SK-N-SH treated with all-trans-retinoic acid at 6 μM for 48 hours (cell line): ENCODE measurements at regions not wholly inside any gene's neighbourhood (a gene's known extent, or its start where the extent isn't known, plus 50 kb on each side); places are given as distances from the start of the nearest gene placed in this dataset.

Experiments used
- ATAC-seq: fragments of 200-7000 bp; cut with Tn5 transposase; 3 replicates; pipeline ENCODE4 v1.9.1; 2020; ENCODE audit warnings: mild to moderate bottlenecking, moderate library complexity
- ARNTL ChIP-seq: fragments of 450-650 bp; formaldehyde crosslinking; IDR thresholded peaks from 2 replicates; pipeline ENCODE4 v1.5.0; 2020; ENCODE audit warnings: low read depth, mild to moderate bottlenecking, moderate library complexity, borderline replicate concordance
- BACH2 ChIP-seq: fragments of 250-450 bp; sonication (Bioruptor Pico); IDR thresholded peaks from 2 replicates; pipeline ENCODE4 v1.9.0; 2021; ENCODE audit warnings: mild to moderate bottlenecking, borderline replicate concordance
- CREB5 ChIP-seq: fragments of 250-450 bp; sonication (Bioruptor Pico); IDR thresholded peaks from 2 replicates; pipeline ENCODE4 v1.5.1; 2020; ENCODE audit warnings: low read depth, mild to moderate bottlenecking, moderate library complexity
- CSDC2 ChIP-seq: fragments of 250-450 bp; sonication (Bioruptor Pico); IDR thresholded peaks from 2 replicates; pipeline ENCODE4 v1.5.0; 2020; ENCODE audit warnings: mild to moderate bottlenecking, moderate library complexity
- CSRNP3 ChIP-seq: fragments of 250-450 bp; sonication (Bioruptor Pico); IDR thresholded peaks from 2 replicates; pipeline ENCODE4 v1.5.1; 2021; ENCODE audit warnings: mild to moderate bottlenecking, moderate library complexity
- ESRRG ChIP-seq: fragments of 250-450 bp; sonication (Bioruptor Pico); IDR thresholded peaks from 2 replicates; pipeline ENCODE4 v1.6.1; 2021; ENCODE audit warnings: mild to moderate bottlenecking
- GLIS3 ChIP-seq: fragments of 250-450 bp; sonication (Bioruptor Pico); IDR thresholded peaks from 2 replicates; pipeline ENCODE4 v1.5.0; 2020; ENCODE audit warnings: mild to moderate bottlenecking, moderate library complexity
- ISL1 ChIP-seq: fragments of 250-450 bp; sonication (Bioruptor Pico); IDR thresholded peaks from 2 replicates; pipeline ENCODE4 v2.1.2; 2022; ENCODE audit warnings: mild to moderate bottlenecking, moderate library complexity
- OSR1 ChIP-seq: fragments of 250-450 bp; sonication (Bioruptor Pico); IDR thresholded peaks from 2 replicates; pipeline ENCODE4 v1.8.0; 2022; ENCODE audit warnings: moderate library complexity, mild to moderate bottlenecking, inconsistent platforms
- POU6F1 ChIP-seq: fragments of 250-450 bp; sonication (Bioruptor Pico); IDR thresholded peaks from 2 replicates; pipeline ENCODE4 v1.8.0; 2021; ENCODE audit warnings: low read depth, mild to moderate bottlenecking, moderate library complexity, borderline replicate concordance
- PPARA ChIP-seq: fragments of 250-450 bp; sonication (Bioruptor Pico); IDR thresholded peaks from 2 replicates; pipeline ENCODE4 v1.5.0; 2020; ENCODE audit warnings: mild to moderate bottlenecking, borderline replicate concordance
- RARB ChIP-seq: fragments of 250-450 bp; sonication (Bioruptor Pico); IDR thresholded peaks from 2 replicates; pipeline ENCODE4 v1.8.0; 2021; ENCODE audit warnings: mild to moderate bottlenecking, moderate library complexity
- SNAI2 ChIP-seq: fragments of 250-450 bp; sonication (Bioruptor Pico); IDR thresholded peaks from 2 replicates; pipeline ENCODE4 v1.5.0; 2020; ENCODE audit warnings: mild to moderate bottlenecking, moderate library complexity
- TCF4 ChIP-seq: fragments of 250-450 bp; sonication (Bioruptor Pico); IDR thresholded peaks from 2 replicates; pipeline ENCODE4 v1.8.0; 2021; ENCODE audit warnings: mild to moderate bottlenecking, moderate library complexity, borderline replicate concordance
- TSHZ2 ChIP-seq: fragments of 250-450 bp; sonication (Bioruptor Pico); IDR thresholded peaks from 2 replicates; pipeline ENCODE4 v1.5.0; 2020; ENCODE audit warnings: mild to moderate bottlenecking, moderate library complexity
- ZC3H10 ChIP-seq: fragments of 250-450 bp; sonication (Bioruptor Pico); IDR thresholded peaks from 2 replicates; pipeline ENCODE4 v1.5.1; 2021; ENCODE audit warnings: mild to moderate bottlenecking, moderate library complexity
- ZFP3 ChIP-seq: fragments of 250-450 bp; sonication (Bioruptor Pico); IDR thresholded peaks from 2 replicates; pipeline ENCODE4 v1.5.0; 2020; ENCODE audit warnings: mild to moderate bottlenecking, moderate library complexity
- ZFP30 ChIP-seq: fragments of 450-650 bp; formaldehyde crosslinking; IDR thresholded peaks from 2 replicates; pipeline ENCODE4 v1.5.0; 2022; ENCODE audit warnings: mild to moderate bottlenecking, moderate library complexity
- ZNF565 ChIP-seq: fragments of 450-650 bp; formaldehyde crosslinking; conservative IDR thresholded peaks from 2 replicates; pipeline ENCODE4 v1.5.0; 2020; ENCODE audit warnings: low read depth, mild to moderate bottlenecking, moderate library complexity
- ZNF8 ChIP-seq: fragments of 450-650 bp; formaldehyde crosslinking; IDR thresholded peaks from 2 replicates; pipeline ENCODE4 v1.5.0; 2020; ENCODE audit warnings: mild to moderate bottlenecking, moderate library complexity

GRCh38 chr21:25094695-25095094 lies 512.6 kb downstream of the MRPL39 start:
- TF ChIP-seq ARNTL (CRISPR knock-in tag) = no peak
- ATAC-seq = no peak

GRCh38 chr21:25092441-25093011 lies 514.8 kb downstream of the MRPL39 start:
- ATAC-seq = no peak
- TF ChIP-seq OSR1 (CRISPR knock-in tag) = no peak
- TF ChIP-seq PPARA = no peak
- no peak for TF ChIP-seq ZNF565 (CRISPR knock-in tag)
- TF ChIP-seq ZFP30 (CRISPR knock-in tag) = no peak
- no peak for TF ChIP-seq GLIS3 (CRISPR knock-in tag)
- TF ChIP-seq CSRNP3 (CRISPR knock-in tag) = no peak
- no peak for TF ChIP-seq POU6F1
- TF ChIP-seq RARB (CRISPR knock-in tag) = no peak

- no peak for ATAC-seq
- TF ChIP-seq ZNF8 (CRISPR knock-in tag) = no peak
Observed at GRCh38 chr21:25081096-25081495, 526.2 kb downstream of the MRPL39 start.

- TF ChIP-seq ARNTL (CRISPR knock-in tag) = no peak
- TF ChIP-seq CREB5 (CRISPR knock-in tag) = no peak
- TF ChIP-seq ZNF565 (CRISPR knock-in tag) = no peak
- TF ChIP-seq CSRNP3 (CRISPR knock-in tag) = no peak
- TF ChIP-seq ISL1 (CRISPR knock-in tag) = no peak
- no peak for TF ChIP-seq ESRRG
- ATAC-seq = no peak
Observed at GRCh38 chr21:25080661-25081060, 526.6 kb downstream of the MRPL39 start.

GRCh38 chr21:25080141-25080540 lies 527.1 kb downstream of the MRPL39 start:
- ATAC-seq = no peak
- no peak for TF ChIP-seq ZFP30 (CRISPR knock-in tag)
- TF ChIP-seq TSHZ2 (CRISPR knock-in tag) = no peak
- TF ChIP-seq ARNTL (CRISPR knock-in tag) = no peak
- TF ChIP-seq ZNF565 (CRISPR knock-in tag) = no peak
- no peak for TF ChIP-seq OSR1 (CRISPR knock-in tag)
- TF ChIP-seq TCF4 (CRISPR knock-in tag) = no peak
- no peak for TF ChIP-seq CSRNP3 (CRISPR knock-in tag)
- TF ChIP-seq CSDC2 = no peak
- no peak for TF ChIP-seq RARB (CRISPR knock-in tag)
- no peak for TF ChIP-seq ZFP3 (CRISPR knock-in tag)
- TF ChIP-seq ESRRG = no peak
- no peak for TF ChIP-seq POU6F1
- TF ChIP-seq BACH2 (CRISPR knock-in tag) = no peak
- no peak for TF ChIP-seq SNAI2
- no peak for TF ChIP-seq ZC3H10
- TF ChIP-seq CREB5 (CRISPR knock-in tag) = no peak
- TF ChIP-seq GLIS3 (CRISPR knock-in tag) = no peak
- TF ChIP-seq ISL1 (CRISPR knock-in tag) = no peak
